ENCODE measurements at regions not wholly inside any gene's neighbourhood (a gene's known extent, or its start where the extent isn't known, plus 50 kb on each side); places are given as distances from the start of the nearest gene placed in this dataset.

DNA sequence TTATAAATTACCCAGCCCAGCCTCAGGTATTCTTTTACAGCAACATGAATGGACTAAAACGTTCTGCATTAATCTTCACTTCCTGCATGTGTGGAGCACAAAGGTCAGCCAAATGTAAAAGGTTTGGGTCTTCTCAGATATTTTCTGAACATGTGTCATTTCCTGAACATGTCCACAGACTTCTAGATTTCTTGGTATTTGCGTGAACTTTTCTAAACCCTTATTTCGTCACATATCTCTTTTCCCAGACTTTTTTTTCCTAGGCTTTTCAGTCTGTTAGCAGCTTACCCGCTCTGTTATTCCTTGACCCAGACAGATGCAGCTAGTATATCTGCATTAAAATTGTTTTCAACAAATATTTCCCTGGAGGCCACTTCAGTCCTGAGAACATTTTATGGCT, 57.3 kb upstream of the USP51 start:
- POLR2A ChIA-PET: no interaction called here
- H3K27ac ChIP-seq (ENCODE audit: low read depth in 2 of 2, low read length in 1 of 2): no peak overlapping the region
- TF ChIP-seq MEF2A (IDR thresholded peaks at IDR 0.05; ENCODE audit: borderline replicate concordance, low read depth) (no peak), RXRA (IDR thresholded peaks at IDR 0.05; ENCODE audit: borderline replicate concordance, low read depth) (no peak), TCF12 (IDR thresholded peaks at IDR 0.05) (no peak), NFIC (IDR thresholded peaks at IDR 0.05; ENCODE audit: borderline replicate concordance) (no peak), YY1 (IDR thresholded peaks at IDR 0.05; ENCODE audit: low read depth) (no peak), CHD2 (IDR thresholded peaks at IDR 0.05; ENCODE audit: low read length, partially characterized antibody) (no peak), SMC3 (IDR thresholded peaks at IDR 0.05; ENCODE audit: low read depth, low read length) (no peak), GATA2 (CRISPR knock-in tag; IDR thresholded peaks at IDR 0.05) (no peak), PBX3 (IDR thresholded peaks at IDR 0.05) (no peak), ELF1 (IDR thresholded peaks at IDR 0.05) (no peak), FOXM1 (IDR thresholded peaks at IDR 0.05; ENCODE audit: low read depth) (no peak), MXI1 (IDR thresholded peaks at IDR 0.05; ENCODE audit: low read depth, low read length) (no peak), POLR2AphosphoS5 (IDR thresholded peaks at IDR 0.05; ENCODE audit: low read depth, low read length) (no peak), EZH2phosphoT487 (IDR thresholded peaks at IDR 0.05; ENCODE audit: borderline replicate concordance, low read depth) (no peak), TAF1 (IDR thresholded peaks at IDR 0.05; ENCODE audit: borderline replicate concordance, low read depth, low read length) (no peak), JUND (IDR thresholded peaks at IDR 0.05) (no peak)
- TF ChIP-seq, protein P1, sequence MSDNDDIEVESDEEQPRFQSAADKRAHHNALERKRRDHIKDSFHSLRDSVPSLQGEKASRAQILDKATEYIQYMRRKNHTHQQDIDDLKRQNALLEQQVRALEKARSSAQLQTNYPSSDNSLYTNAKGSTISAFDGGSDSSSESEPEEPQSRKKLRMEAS (IDR thresholded peaks at IDR 0.05; ENCODE audit: low read depth): no peak
- TF ChIP-seq, protein P2, sequence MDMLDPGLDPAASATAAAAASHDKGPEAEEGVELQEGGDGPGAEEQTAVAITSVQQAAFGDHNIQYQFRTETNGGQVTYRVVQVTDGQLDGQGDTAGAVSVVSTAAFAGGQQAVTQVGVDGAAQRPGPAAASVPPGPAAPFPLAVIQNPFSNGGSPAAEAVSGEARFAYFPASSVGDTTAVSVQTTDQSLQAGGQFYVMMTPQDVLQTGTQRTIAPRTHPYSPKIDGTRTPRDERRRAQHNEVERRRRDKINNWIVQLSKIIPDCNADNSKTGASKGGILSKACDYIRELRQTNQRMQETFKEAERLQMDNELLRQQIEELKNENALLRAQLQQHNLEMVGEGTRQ (IDR thresholded peaks at IDR 0.05; ENCODE audit: borderline replicate concordance, low read depth, low read length): no peak
- TF ChIP-seq, protein P3, sequence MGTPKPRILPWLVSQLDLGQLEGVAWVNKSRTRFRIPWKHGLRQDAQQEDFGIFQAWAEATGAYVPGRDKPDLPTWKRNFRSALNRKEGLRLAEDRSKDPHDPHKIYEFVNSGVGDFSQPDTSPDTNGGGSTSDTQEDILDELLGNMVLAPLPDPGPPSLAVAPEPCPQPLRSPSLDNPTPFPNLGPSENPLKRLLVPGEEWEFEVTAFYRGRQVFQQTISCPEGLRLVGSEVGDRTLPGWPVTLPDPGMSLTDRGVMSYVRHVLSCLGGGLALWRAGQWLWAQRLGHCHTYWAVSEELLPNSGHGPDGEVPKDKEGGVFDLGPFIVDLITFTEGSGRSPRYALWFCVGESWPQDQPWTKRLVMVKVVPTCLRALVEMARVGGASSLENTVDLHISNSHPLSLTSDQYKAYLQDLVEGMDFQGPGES (IDR thresholded peaks at IDR 0.05; ENCODE audit: low read depth, low read length): no peak
- no peaks in the 10 kb centered on the region for H3K9me2 ChIP-seq
- H3K4me2 ChIP-seq: no peak overlapping the region
- no peaks in the 10 kb centered on the region for H3F3A ChIP-seq (replicated peaks; ENCODE audit: insufficient read depth)
- H4K20me1 ChIP-seq (ENCODE audit: insufficient read depth): no peaks in the 10 kb centered on the region
- H2AFZ ChIP-seq (ENCODE audit: low read depth): no peak overlapping the region
- no peaks in the 10 kb centered on the region for H3K79me2 ChIP-seq (ENCODE audit: insufficient read depth)
- no peaks in the 10 kb centered on the region for H3K27me3 ChIP-seq (ENCODE audit: insufficient read depth)
- 3% methylated on average over 4 of the region's 4 CpGs for WGBS (ENCODE audit: low lambda C conversion rate)
- no peak for DNase-seq
- H3K4me1 ChIP-seq (ENCODE audit: control insufficient read depth in 1 of 2, insufficient read depth in 2 of 2, low read depth in 1 of 2, low read length in 1 of 2): no peaks in the 10 kb centered on the region
- H3K4me3 ChIP-seq (ENCODE audit: low read depth in 2 of 2, low read length in 1 of 2): no peak overlapping the region
- CTCF ChIA-PET: interaction anchor here (1.0 kb wide), 1 partner anchor 17 kb away, joined by 3 read pairs; no protein-coding TSS in a partner anchor
- H3K9me3 ChIP-seq: no peaks in the 10 kb centered on the region
- no peaks in the 10 kb centered on the region for H3K36me3 ChIP-seq (replicated peaks in 1 of 2; ENCODE audit: control insufficient read depth in 1 of 2, insufficient read depth in 2 of 2, low read length in 1 of 2)
- H3K9ac ChIP-seq: no peak overlapping the region

Data from SK-N-SH (cell line).